HCT116 (cell line): ENCODE measurements at regions not wholly inside any gene's neighbourhood (a gene's known extent, or its start where the extent isn't known, plus 50 kb on each side); places are given as distances from the start of the nearest gene placed in this dataset.

Experiments
- CTCF ChIP-seq, 3 experiments: fragments of 200-600 bp in 1 of 3; sonication (generic) in 1 of 3; IDR thresholded peaks in 2 of 3; conservative IDR thresholded peaks in 1 of 3; 2 replicates each; pipeline ENCODE4 v1.5.1; 2012 to 2017; ENCODE audit warnings: low read depth in 2 of 3, low read length in 2 of 3, antibody characterized with exemption in 1 of 3, borderline replicate concordance in 1 of 3, control low read depth in 1 of 3, mild to moderate bottlenecking in 1 of 3, mixed read lengths in 1 of 3, mixed run types in 1 of 3, moderate library complexity in 1 of 3; ENCODE audit not compliant: insufficient read depth in 1 of 3
- POLR2A ChIP-seq: IDR thresholded peaks from 2 replicates; pipeline ENCODE4 v1.7.0; 2011; ENCODE audit warnings: borderline replicate concordance; ENCODE audit not compliant: insufficient read depth, insufficient read length; ENCODE audit errors: extremely low read depth
- POLR2AphosphoS5 ChIP-seq: IDR thresholded peaks from 2 replicates; pipeline ENCODE4 v1.6.1; 2011; ENCODE audit warnings: mild to moderate bottlenecking, low read depth, low read length, moderate library complexity
- RAD21 ChIP-seq: IDR thresholded peaks from 2 replicates; pipeline ENCODE4 v1.6.1; 2012; ENCODE audit warnings: low read depth, mild to moderate bottlenecking

DNA sequence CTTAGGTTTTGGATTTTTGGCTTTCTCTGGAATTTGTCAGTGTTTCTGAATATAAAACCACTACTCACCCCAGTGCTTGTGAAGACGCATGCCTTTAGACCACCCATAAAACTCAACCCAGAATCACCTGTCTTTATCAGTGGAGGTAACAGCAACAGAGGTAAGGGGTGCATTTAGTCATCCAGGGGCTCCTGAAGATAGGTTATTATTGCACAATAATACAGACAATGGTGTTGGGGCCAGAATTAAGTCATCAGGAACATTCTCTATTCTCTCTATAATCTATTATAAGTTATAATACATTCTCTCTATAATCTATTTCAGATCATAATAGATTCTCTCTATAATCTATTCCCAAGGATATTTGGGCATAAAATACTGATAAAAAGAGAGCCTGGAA is 100.2 kb upstream of the KCNQ5 start:
- TF ChIP-seq RAD21 (no peak), POLR2AphosphoS5 (no peak), POLR2A (no peak), CTCF (IDR thresholded peaks at IDR 0.05 in 2 of 3, conservative IDR thresholded peaks at IDR 0.05 in 1 of 3; ENCODE audit: borderline replicate concordance in 1 of 3, insufficient read depth in 1 of 3, low read depth in 2 of 3, low read length in 2 of 3) (no peak)
